Hematopoietic multipotent progenitor cell treated with erythropoietin and hydrocortisone succinate and interleukin-3 and kit ligand, for 4 days (in vitro differentiated cells): ENCODE measurements at regions not wholly inside any gene's neighbourhood (a gene's known extent, or its start where the extent isn't known, plus 50 kb on each side); places are given as distances from the start of the nearest gene placed in this dataset.
"Not testable (repeated sequence)": the region's sequence is repeated elsewhere in the genome, so short reads cannot be mapped to it uniquely, and the experiment has no call there.

Experiments
- DNase-seq: peaks from one replicate; pipeline ENCODE4 v3.0.0-alpha.2; 2015

DNA sequence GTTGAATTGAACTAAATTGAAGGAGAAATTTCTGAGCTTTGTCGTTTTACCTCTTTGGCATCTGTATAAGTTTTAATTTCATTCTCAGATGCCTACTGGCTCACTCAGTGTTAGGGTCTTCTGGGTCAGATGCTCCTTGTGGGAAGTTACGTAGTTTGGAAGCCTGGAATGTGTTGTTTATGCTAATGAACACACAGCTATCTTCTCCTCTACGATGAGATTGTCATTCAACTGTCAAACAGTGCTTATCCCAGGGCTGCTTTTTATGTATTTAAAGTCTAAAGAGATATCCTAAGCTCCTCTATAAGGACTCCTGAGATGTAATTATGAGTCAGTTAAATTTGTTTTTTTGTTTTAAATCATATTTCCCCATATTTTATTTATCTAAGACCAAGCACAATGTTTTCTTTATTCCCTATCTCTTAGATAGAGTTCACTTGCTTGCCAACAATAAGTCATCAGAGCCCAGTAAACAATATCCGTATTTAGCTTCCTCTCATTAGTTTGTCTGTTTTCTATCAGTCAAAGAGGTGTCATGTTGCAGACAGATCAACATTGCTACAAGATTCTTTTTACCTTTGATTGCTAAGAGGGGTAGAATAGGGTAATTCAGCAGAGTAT lies 368.0 kb upstream of the PDE3A start:
- DNase-seq, result no peak

DNA sequence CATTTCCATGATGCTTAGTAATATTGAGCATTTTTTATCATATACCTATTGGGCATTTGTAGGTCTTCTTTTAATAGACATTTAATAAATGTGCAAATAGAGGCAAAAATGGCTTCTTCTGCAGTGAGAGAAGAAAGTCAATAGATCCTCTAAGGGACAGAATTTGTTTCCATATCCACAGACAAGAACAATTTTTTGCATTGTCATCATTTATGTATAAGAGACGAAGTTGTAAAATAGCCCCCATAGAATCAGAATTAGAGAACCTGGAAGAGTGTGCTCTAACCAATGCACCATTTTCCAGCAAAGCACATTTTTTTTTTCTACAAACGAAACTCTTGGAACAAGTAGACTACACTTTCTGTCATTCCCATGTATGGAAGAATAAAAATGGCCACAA lies 365.1 kb upstream of the PDE3A start:
- DNase-seq, result no peak

DNA sequence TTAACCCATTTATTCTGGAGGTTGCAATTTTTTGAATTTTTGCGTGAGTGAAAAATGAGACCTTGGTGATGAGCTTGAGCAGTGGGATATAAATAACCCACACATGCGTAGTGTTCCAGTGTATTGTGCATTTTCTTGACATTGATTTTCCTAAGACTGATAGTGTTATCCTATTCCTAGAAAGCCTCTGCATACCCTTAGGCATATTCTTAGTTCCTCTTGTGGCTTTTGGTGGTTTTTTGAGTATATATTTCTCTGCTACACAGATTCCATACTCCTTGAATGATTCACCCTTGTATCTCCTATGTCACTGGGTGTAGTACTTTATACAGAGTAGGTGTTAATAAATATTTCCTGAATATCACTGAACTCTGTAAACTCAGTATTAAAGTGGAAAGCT lies 363.4 kb upstream of the PDE3A start:
- no peak for DNase-seq

DNA sequence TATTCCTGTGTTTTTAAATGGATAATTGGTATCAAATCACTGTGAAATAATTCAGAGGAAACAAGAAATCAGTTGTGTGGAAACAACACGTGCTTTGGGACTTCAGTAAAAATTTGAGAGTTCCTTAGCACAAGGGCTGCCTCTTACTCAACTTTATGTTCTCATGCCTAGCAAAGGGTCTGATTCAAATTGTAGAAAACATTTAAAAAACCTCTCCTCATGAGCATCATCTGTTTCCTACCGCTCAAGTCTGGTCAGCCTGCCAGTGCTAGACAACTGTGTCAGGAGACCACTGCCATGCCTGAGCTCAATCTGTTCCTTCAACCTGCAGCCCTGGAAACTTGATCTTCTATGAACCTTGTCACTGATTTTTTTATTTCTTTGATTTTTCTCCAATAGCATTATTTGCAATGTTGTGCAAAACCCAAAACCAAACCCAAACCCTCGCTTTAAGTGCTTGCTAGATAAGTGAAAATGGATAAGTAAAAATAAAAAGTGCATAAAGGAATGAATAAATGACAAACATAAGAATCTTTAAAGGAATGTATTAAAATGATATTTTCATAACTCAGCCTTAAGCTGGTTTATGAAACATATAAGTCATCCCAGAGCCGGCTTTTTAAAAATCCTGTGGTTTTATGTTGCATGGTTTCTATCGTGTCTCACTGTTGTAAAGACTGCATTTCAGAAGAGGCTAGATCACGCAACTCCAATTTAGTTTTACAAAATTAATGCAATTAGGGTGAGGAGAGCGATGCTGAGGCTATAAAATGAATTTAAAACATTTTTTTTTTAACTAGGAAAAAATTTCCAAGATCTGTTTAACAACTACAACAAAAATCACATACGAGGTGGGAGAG lies 361.2 kb upstream of the PDE3A start:
- DNase-seq, result no peak

DNA sequence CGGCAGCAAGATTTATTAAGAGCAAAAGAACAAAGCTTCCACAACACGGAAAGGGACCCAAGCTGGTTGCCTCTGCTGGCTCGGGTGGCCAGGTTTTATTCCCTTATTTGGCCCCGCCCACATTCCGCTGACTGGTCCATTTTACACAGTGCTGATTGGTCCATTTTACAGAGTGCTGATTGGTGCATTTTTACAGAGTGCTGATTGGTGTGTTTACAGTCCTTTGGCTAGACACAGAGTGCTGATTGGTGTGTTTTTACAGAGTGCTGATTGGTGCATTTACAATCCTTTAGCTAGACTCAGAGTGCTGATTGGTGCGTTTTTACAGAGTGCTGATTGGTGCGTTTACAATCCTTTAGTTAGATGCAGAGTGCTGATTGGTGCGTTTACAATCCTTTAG lies 358.4 kb upstream of the PDE3A start:
- DNase-seq, result not testable (repeated sequence)

DNA sequence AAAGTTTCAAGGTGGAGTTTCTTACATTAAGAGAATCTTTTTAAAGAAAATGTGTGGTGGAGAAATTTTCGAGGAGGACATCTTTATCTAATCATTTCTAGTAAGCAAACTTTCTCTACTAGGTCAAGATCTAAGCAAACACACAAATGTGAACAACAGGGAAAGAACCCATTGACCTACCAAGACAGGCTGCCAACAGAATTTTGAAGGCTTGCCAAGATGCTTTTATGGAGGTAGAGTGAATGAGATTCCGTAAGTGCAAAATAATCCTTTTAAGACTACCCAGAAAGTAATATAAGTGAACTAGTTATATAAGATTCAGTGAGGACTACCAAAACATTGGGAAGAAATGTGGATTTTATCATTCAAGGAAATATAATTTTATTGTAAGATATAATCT lies 357.1 kb upstream of the PDE3A start:
- no peak for DNase-seq

DNA sequence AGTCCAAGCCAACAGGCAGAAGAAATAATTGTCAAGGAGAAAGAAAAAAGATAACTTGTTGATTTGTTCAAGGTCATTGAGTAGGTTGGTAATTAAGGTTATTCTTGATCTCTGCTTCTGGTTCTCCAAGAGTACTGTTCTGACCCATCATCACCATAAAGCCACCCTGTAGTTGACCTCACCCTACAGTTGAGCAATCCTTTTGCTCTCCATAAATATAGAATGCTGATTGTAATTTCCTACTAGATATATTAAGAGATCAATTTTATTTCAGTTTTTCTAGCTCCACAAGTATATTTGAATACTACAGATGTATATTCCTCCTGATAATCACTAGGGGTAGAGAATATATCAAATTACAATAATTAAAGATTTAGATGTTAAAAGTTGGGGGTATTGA lies 350.5 kb upstream of the PDE3A start:
- DNase-seq, result no peak

DNA sequence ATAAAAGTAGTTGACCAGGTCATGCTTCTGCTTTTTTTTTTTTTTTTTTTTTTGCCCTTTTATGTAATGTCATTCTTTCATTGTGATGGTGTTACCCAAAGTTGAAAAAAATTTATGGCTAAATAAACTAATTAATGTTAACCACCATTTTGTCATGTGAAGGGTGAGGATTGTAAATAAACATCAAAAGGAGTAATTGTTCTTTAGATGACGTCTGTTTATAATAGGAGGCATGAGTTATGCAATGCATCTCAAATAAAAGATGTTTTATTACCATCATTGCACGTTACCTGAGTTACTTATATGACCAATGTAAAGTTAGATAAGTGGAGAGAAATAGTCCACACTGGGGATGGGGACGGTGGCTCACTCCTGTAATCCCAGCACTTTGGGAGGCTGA lies 349.9 kb upstream of the PDE3A start:
- no peak for DNase-seq

DNA sequence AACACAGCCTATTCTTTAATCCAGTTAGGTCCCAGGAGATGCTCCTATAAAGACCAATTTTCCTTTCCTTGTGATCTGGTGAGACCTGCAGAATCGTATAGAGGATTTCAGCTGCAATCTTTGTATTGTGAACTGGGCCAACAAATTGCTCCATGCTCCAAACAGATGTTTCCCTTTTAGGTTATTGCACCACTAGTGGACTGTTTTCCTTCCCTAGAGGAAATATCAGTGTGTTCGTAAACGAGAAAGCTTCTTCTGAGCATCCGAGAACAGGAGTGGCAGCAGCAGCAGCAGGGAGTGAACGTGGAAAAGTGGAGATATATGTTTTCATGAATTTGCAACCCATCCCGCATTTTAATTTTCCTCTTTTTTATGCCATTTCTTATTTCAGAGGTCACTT lies 344.1 kb upstream of the PDE3A start:
- peak; percentile 29 for DNase-seq

DNA sequence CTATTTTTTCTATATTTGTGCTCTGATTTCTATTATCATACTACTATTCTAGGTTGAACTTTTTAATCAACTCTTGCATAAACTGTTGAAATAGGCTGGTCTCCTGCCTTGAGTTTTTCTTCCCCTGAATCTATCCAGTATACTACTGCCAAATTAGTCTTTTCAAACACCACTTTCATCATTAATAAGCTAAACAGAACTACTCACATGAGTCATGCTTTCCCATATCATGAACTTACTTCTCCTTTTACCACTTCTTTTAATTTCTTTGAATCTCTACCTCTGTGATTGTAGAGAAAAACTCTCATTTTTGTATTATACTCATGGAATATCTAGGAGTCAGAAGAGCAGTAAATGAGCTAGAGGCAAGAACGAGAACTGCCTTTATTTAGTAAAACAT lies 340.3 kb upstream of the PDE3A start:
- peak; percentile 29 for DNase-seq

DNA sequence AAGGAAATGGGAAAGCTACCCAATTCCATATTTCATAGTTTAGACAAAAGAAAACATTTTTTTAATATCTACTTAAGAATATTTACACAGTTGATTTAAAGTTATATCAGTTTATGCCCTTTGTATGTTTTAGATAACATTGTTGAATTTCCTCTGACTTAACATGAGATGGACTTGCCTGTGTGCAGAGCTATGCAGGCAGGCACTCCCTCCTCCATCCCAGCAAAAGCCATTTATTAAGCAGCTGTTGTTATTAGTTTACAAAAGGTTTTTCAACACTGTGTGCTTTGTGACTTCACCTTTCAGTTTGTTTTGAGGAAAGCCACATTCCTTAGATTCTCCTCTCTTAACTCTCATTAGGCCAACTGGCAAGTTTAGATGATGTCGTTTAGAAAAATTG lies 337.5 kb upstream of the PDE3A start:
- no peak for DNase-seq

DNA sequence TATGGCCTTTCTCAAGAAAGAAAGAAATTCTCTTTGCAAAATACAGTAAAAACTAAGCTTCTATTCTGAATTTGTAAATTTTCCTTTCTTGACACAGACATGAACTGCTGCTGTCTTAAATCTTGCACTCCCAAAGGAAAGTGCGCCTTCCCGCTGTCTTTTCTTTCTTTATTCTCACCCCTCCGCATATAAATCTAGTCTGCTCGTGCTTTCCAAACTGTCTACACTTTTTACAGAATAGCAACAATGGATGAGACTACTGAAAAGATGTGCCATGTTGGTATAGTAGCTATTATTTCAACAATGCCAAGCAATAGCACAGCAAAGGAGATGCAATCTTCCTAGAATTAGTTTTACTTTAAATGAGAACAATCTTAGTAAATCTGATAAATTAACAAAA lies 328.8 kb upstream of the PDE3A start:
- no peak for DNase-seq

DNA sequence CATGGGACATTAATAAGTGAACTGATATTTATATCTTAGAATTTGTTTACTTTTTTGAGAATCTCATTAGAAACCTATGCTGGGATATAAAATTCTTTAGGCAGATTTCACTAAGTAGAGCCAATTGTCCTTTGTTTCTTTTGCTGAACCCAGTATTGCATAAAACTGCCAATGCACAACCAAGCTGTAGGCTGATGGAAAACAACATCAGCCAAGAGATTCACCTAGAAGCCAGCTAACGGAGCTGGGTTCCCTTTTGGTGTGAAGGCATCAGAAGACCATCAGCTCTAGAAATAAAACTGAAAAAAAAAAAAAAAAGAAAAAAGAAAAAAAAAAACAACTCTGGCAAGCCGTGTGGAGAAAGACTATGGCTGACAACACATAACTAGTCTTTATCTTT lies 328.2 kb upstream of the PDE3A start:
- DNase-seq, result no peak

DNA sequence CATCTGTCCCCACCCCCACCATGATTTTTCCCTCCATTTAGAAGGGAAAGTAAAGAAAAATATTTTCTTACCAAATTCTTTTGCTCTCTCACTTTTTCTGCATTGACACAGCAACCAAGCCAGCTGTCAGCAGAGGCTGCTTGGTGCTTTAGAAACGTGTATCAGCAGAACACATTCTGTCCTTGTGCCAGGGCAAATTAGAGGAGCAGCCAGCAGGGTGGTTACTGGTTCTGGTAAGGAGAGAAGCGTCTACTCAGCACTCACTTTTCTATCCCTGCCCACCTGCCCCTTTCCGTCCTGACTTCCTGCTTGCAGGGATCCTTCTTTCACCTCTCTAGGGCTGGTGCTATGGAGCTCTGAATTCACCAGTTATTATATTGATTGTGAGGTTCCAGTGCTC lies 327.5 kb upstream of the PDE3A start:
- DNase-seq, result no peak

DNA sequence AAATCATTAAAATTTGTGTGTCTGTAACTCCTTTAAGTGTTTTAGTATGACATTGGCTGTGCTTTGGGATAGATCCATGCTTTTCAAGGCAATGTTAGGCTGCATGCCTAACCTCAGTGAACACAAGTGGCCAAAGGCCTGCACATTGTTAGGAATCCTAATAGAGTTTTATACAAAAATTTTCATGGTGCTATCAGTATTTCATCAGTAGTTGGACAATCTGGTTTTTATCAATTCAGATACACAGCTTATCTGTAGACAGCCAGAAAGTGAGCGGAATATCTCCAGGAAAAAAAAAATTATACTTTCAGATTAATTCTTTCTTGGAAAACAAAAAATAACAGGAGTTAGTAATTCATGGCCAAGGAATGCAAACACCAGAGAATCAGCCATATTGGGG lies 324.0 kb upstream of the PDE3A start:
- DNase-seq, result no peak

DNA sequence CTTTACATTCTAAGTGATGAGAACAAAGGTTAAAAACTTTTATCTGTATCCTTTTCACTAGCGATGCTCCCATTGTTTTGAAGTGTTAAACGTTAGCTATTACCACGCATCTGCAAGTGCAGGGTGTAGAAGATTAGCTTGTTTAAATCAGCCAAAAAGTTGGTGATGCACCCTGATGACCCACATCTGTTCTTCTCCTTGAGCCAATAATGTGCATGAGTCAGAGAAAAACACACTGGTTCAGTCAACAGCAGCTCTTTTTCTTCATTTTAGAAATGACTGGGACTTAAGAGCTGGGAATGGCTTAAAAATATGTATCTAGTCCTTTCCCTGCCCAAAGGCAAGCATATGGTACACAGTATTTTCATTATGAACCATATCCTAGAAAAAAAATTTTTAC lies 323.5 kb upstream of the PDE3A start:
- DNase-seq, result no peak

DNA sequence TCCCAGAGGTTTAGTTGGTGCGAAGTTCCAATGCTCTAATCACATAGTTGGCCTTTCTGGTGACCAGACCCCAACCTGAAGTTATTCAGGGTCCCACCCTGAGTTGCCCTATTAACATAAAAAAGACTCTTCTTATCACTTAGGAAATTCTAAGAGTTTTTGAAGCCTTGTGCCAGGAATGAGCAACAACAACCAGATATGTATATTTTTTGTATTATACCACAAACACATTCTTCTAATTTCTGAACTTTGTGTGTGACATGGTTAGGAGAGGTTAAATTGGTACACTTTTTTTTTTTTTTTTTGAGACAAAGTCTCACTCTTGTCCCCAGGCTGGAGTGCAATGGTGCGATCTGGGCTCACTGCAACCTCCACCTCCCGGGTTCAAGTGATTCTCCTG lies 320.4 kb upstream of the PDE3A start:
- no peak for DNase-seq

DNA sequence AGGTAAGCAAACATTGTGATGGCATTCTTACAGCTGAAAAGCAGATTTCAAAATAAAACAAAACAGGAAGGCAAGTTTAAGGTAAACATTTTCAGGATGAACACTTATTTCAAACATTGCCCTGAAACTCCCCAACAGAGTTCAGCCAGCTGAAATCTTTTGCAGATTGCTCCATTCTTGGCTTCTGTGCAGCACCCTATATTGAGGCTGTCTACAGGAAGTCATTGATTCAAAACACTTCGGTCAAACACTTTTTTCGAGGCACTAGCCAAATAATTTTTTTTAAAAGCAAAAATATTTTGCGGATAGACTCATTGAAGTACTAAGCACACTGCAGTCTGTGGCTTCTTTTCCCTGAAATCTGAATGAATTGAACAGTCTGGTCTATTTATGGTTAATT lies 318.1 kb upstream of the PDE3A start:
- no peak for DNase-seq

DNA sequence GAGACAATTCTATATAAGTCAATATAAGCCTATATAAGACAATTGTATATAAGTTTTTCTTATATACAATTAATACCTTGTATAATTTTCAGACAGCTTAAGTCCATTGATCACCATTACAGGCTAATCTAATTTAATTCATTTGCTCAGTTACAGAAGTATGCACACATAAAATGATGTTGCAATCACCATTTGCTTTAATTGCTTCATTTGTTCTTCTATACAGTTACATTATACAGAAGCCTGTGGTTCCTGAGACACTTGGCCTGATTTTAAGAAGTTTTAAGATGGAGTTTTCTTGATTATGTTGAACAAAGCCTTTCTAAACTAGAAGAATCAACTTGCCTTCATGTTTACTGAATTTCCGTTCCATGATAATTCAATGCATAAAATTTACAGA lies 314.6 kb upstream of the PDE3A start:
- no peak for DNase-seq

DNA sequence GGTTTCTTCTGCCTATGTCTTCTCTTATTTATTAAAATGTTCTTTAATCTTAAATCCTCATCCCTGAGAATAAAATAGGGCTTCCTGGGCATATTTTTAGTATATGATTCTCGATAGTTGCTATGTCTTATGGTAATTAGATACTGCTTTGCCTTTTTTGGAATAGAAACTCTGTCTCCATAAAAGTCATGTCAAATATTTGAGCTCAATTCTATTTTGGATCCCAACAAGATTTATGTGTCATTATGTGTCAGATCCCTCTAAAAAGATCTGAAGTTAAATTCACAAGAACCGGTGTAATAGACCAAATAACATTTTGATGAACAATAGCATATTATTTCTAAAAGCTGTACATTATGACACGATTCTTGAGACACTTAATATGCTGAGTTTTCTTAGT lies 312.5 kb upstream of the PDE3A start:
- no peak for DNase-seq

DNA sequence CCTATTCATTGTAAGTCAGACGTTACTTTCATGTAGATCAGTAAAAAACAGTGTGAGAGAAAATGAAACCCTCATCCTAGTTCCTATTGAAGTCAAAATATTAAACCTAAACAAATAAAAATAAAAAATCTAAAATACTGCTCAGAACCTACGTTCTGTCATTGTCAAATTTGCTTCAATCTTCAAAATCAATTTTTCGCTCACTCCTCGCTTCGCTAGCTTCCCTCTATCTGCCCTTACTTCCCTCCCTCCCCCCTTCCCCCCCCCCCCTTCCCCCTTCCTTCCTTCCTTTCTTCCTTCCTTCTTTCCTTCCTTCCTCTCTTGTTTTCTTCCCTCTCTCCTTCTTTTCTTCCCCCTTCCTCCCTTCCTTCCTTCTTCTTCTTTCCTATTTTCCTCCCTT lies 310.9 kb upstream of the PDE3A start:
- DNase-seq, result no peak

DNA sequence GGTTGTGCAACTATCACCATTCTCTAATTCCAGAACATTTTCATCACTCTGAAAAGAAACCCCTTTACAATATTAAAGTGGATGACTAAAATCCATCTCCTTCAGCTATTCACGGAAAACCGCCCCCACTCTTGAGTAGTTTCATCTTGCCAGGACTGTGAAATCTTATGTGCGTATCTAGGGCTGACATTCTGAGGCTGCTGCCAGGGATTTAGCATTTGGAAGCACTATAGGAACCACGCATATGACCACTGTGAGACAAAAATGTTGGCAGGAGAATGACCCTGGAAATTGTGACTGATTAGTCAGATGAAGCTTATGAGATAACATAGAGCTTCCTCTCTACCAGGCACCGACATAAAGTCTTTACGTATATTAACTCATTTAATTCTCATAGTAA lies 305.2 kb upstream of the PDE3A start:
- no peak for DNase-seq

DNA sequence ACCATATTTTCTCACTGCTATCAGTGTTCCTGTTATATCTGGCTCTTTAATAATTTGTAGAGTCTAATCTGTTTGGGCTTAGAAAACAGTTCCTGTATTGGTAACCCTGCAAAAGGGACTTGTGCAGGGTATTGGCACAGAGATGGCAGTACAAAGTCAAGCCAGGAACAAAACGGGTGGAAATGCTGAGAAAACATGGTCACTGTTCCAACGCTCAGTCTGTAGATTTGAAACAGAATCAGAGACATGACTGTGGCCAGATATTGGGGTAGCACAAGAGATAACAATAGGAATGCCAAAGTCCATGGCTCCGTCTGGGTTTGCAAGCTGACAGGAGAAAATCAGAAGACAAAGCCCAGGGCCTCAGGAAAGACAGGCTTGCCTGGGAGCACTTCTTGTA lies 290.7 kb upstream of the PDE3A start:
- DNase-seq, result no peak

DNA sequence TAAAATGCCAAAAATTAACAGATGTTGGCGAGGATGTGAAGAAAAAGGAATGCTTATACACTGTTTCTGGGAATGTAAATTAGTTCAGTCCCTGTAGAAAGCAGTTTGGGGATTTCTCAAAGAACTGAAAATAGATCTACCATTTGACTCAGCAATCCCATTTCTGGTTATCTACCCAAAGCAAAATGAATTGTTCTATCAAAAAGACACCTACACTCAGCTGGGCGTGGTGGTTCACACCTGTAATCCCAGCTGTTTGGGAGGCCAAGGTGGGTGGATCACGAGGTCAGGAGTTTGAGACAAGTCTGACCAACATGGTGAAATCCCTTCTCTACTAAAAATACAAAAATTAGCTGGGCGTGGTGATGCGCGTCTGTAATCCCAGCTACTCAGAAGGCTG lies 279.3 kb upstream of the PDE3A start:
- no peak for DNase-seq
